SK-N-SH (cell line): ENCODE measurements at regions not wholly inside any gene's neighbourhood (a gene's known extent, or its start where the extent isn't known, plus 50 kb on each side); places are given as distances from the start of the nearest gene placed in this dataset.

ENCODE experiments used
- CTCF ChIA-PET: fragments of 300-600, 350-600 bp; formaldehyde crosslinking; extraction: SDS; loops from one replicate; lab custom pipeline; 2021; lab: Yijun Ruan, JAX
- POLR2A ChIA-PET: fragments of 350-600 bp; sonication (Branson Sonifier 250); formaldehyde crosslinking; extraction: SDS; loops from one replicate; lab custom pipeline; 2020; ENCODE audit warnings: antibody characterized with exemption, inconsistent platforms; lab: Yijun Ruan, JAX
- DNase-seq: peaks from one replicate; pipeline ENCODE4 v3.0.0; 2012
- H2AFZ ChIP-seq: fragments of 200-600 bp; sonication (generic); 2 replicates; pipeline ENCODE4 v1.8.1; 2016; ENCODE audit warnings: antibody characterized with exemption, mild to moderate bottlenecking, low read depth
- H3F3A ChIP-seq: fragments of 200-600 bp; sonication (generic); replicated peaks from 2 replicates; pipeline ENCODE3; 2016; ENCODE audit warnings: antibody characterized with exemption, mild to moderate bottlenecking; ENCODE audit not compliant: insufficient read depth
- H3K27ac ChIP-seq, 2 experiments: fragments of 200-500 bp in 1 of 2; fragments of 200-600 bp in 1 of 2; sonication (Bioruptor generic) in 1 of 2; sonication (generic), shearing (Covaris generic) in 1 of 2; 2 replicates each; pipeline versions ENCODE4 v1.5.1 to v1.6.1; 2014 to 2016; ENCODE audit warnings: low read depth in 2 of 2, inconsistent platforms in 1 of 2, low read length in 1 of 2, mild to moderate bottlenecking in 1 of 2, mixed read lengths in 1 of 2
- H3K27me3 ChIP-seq: fragments of 200-600 bp; sonication (generic), shearing (Covaris generic); 2 replicates; pipeline ENCODE4 v1.6.1; 2016; ENCODE audit warnings: mixed run types; ENCODE audit not compliant: insufficient read depth
- H3K36me3 ChIP-seq, 2 experiments: fragments of 200-500 bp in 1 of 2; fragments of 200-600 bp in 1 of 2; sonication (Bioruptor generic) in 1 of 2; sonication (generic) in 1 of 2; replicated peaks in 1 of 2; 2 replicates each; pipeline versions ENCODE3 to v1.5.1; 2014 to 2016; ENCODE audit warnings: low read length in 1 of 2, mild to moderate bottlenecking in 1 of 2; ENCODE audit not compliant: insufficient read depth in 2 of 2, control insufficient read depth in 1 of 2
- H3K4me1 ChIP-seq, 2 experiments: fragments of 200-500 bp in 1 of 2; fragments of 200-600 bp in 1 of 2; sonication (Bioruptor generic) in 1 of 2; sonication (generic), shearing (Covaris generic) in 1 of 2; 2 replicates each; pipeline versions ENCODE4 v1.5.1 to v1.6.1; 2014 to 2016; ENCODE audit warnings: low read depth in 1 of 2, low read length in 1 of 2, mixed run types in 1 of 2; ENCODE audit not compliant: insufficient read depth in 2 of 2, control insufficient read depth in 1 of 2
- H3K4me2 ChIP-seq: fragments of 200-600 bp; sonication (generic), shearing (Covaris generic); 2 replicates; pipeline ENCODE4 v1.6.1; 2017; ENCODE audit warnings: mixed run types
- H3K4me3 ChIP-seq, 2 experiments: fragments of 200-500 bp in 1 of 2; fragments of 200-600 bp in 1 of 2; sonication (Bioruptor generic) in 1 of 2; sonication (generic), shearing (Covaris generic) in 1 of 2; 2 replicates each; pipeline versions ENCODE4 v1.5.1 to v1.8.1; 2014 to 2016; ENCODE audit warnings: low read depth in 2 of 2, inconsistent platforms in 1 of 2, low read length in 1 of 2, mild to moderate bottlenecking in 1 of 2, mixed read lengths in 1 of 2, moderate library complexity in 1 of 2
- H3K79me2 ChIP-seq: fragments of 200-600 bp; sonication (generic); 2 replicates; pipeline ENCODE4 v1.8.1; 2017; ENCODE audit warnings: mild to moderate bottlenecking; ENCODE audit not compliant: insufficient read depth
- H3K9ac ChIP-seq: fragments of 200-600 bp; sonication (generic); 2 replicates; pipeline ENCODE4 v1.6.1; 2017; ENCODE audit warnings: mixed run types
- H3K9me2 ChIP-seq: fragments of 200-600 bp; sonication (generic); 2 replicates; pipeline ENCODE4 v1.6.1; 2017; ENCODE audit warnings: mixed run types
- H3K9me3 ChIP-seq: fragments of 200-600 bp; sonication (generic); 2 replicates; pipeline ENCODE4 v1.6.1; 2017; ENCODE audit warnings: mixed run types, mild to moderate bottlenecking, moderate library complexity
- H4K20me1 ChIP-seq: fragments of 200-600 bp; sonication (generic); 2 replicates; pipeline ENCODE4 v1.6.1; 2017; ENCODE audit warnings: mild to moderate bottlenecking, mixed run types; ENCODE audit not compliant: insufficient read depth
- FOSL2 ChIP-seq: IDR thresholded peaks from 2 replicates; pipeline ENCODE4 v1.4.0; 2012; ENCODE audit warnings: low read depth, mild to moderate bottlenecking, moderate library complexity, borderline replicate concordance
- FOXJ3 ChIP-seq: sonication (generic); formaldehyde crosslinking; IDR thresholded peaks from 2 replicates; pipeline ENCODE4 v1.5.1; 2020; ENCODE audit warnings: mild to moderate bottlenecking, missing genetic modification reagents
- FOXM1 ChIP-seq: IDR thresholded peaks from 2 replicates; pipeline ENCODE4 v1.4.0; 2012; ENCODE audit warnings: low read depth, mild to moderate bottlenecking
- GABPA ChIP-seq: IDR thresholded peaks from 2 replicates; pipeline ENCODE4 v1.4.0; 2012; ENCODE audit warnings: low read depth, mild to moderate bottlenecking
- GATA2 ChIP-seq: sonication (generic); formaldehyde crosslinking; IDR thresholded peaks from 2 replicates; pipeline ENCODE4 v1.5.0; 2020; ENCODE audit warnings: mild to moderate bottlenecking, missing genetic modification reagents
- JUND ChIP-seq: IDR thresholded peaks from 2 replicates; pipeline ENCODE4 v1.4.0; 2012
- NRF1 ChIP-seq: IDR thresholded peaks from 2 replicates; pipeline ENCODE4 v1.6.1; 2012; ENCODE audit warnings: low read depth, mild to moderate bottlenecking, low read length
- PBX3 ChIP-seq: IDR thresholded peaks from 2 replicates; pipeline ENCODE4; 2012
- RCOR1 ChIP-seq: fragments of 150-350 bp; IDR thresholded peaks from 2 replicates; pipeline ENCODE4 v1.6.1; 2017; ENCODE audit warnings: antibody characterized with exemption, low read length
- REST ChIP-seq: IDR thresholded peaks from 2 replicates; pipeline ENCODE4 v1.6.1; 2012; ENCODE audit warnings: mild to moderate bottlenecking, low read depth, low read length, moderate library complexity
- RFX5 ChIP-seq: IDR thresholded peaks from 2 replicates; pipeline ENCODE4 v1.6.1; 2012; ENCODE audit warnings: mild to moderate bottlenecking, improper control_type of control experiment, low read length
- SMC3 ChIP-seq: IDR thresholded peaks from 2 replicates; pipeline ENCODE4 v1.6.1; 2012; ENCODE audit warnings: low read depth, low read length, improper control_type of control experiment
- TAF1 ChIP-seq: IDR thresholded peaks from 2 replicates; pipeline ENCODE4 v1.6.1; 2012; ENCODE audit warnings: low read depth, mild to moderate bottlenecking, low read length, moderate library complexity, borderline replicate concordance
- USF2 ChIP-seq: fragments of 150-350 bp; IDR thresholded peaks from 2 replicates; pipeline ENCODE4 v1.6.1; 2017; ENCODE audit warnings: antibody characterized with exemption, low read length, low read depth, borderline replicate concordance
- YY1 ChIP-seq: IDR thresholded peaks from 2 replicates; pipeline ENCODE4 v1.4.0; 2012; ENCODE audit warnings: low read depth, mild to moderate bottlenecking
- WGBS: methylation state at CpG from one replicate; pipeline ENCODE4 v1.1.6; 2017; ENCODE audit warnings: low lambda C conversion rate; 5-methylcytosine and 5-hydroxymethylcytosine counted together
- TF ChIP-seq, protein P1 (sequence below): fragments of 150-350 bp; IDR thresholded peaks from 2 replicates; pipeline ENCODE4 v1.6.1; 2016; ENCODE audit warnings: mild to moderate bottlenecking, low read depth, low read length
- TF ChIP-seq, protein P2 (sequence below): fragments of 200-600 bp; sonication (generic); IDR thresholded peaks from 2 replicates; pipeline ENCODE4 v1.6.1; 2017; ENCODE audit warnings: antibody characterized with exemption, mild to moderate bottlenecking, moderate library complexity

- no peaks in the 10 kb centered on the region for H3K36me3 ChIP-seq
- no peak overlapping the region for H3K4me2 ChIP-seq
- no peak overlapping the region for H3K27ac ChIP-seq
- no peaks in the 10 kb centered on the region for H3K79me2 ChIP-seq
- ChIA-PET CTCF (no interaction called here), POLR2A (no interaction called here)
- H4K20me1 ChIP-seq, result no peaks in the 10 kb centered on the region
- no peaks in the 10 kb centered on the region for H3K9me2 ChIP-seq
- no peak overlapping the region for H3K9ac ChIP-seq
- no peak for TF ChIP-seq FOXJ3 (CRISPR knock-in tag)
- no peak for TF ChIP-seq JUND
- no peak for TF ChIP-seq SMC3
- no peak for TF ChIP-seq PBX3
- TF ChIP-seq REST, result no peak
- TF ChIP-seq RFX5, result no peak
- TF ChIP-seq USF2, result no peak
- no peak for TF ChIP-seq FOXM1
- no peak for TF ChIP-seq GATA2 (CRISPR knock-in tag)
- no peak for TF ChIP-seq NRF1
- TF ChIP-seq, protein P1, sequence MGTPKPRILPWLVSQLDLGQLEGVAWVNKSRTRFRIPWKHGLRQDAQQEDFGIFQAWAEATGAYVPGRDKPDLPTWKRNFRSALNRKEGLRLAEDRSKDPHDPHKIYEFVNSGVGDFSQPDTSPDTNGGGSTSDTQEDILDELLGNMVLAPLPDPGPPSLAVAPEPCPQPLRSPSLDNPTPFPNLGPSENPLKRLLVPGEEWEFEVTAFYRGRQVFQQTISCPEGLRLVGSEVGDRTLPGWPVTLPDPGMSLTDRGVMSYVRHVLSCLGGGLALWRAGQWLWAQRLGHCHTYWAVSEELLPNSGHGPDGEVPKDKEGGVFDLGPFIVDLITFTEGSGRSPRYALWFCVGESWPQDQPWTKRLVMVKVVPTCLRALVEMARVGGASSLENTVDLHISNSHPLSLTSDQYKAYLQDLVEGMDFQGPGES, result no peak
- no peak for DNase-seq
- 40% methylated on average over 2 of the region's 2 CpGs for WGBS
- H3K9me3 ChIP-seq, result no peaks in the 10 kb centered on the region
- H3F3A ChIP-seq, result no peaks in the 10 kb centered on the region
- no peaks in the 10 kb centered on the region for H3K27me3 ChIP-seq
- no peak overlapping the region for H2AFZ ChIP-seq
- no peak overlapping the region for H3K4me3 ChIP-seq
- no peaks in the 10 kb centered on the region for H3K4me1 ChIP-seq
Observed at GRCh38 chr18:10195529-10195928, 258.9 kb upstream of the APCDD1 start.

- H3K4me3 ChIP-seq, result no peak overlapping the region
- no peaks in the 10 kb centered on the region for H4K20me1 ChIP-seq
- CTCF ChIA-PET, result no interaction called here
- no peaks in the 10 kb centered on the region for H3K9me2 ChIP-seq
- H3K9ac ChIP-seq, result no peak overlapping the region
- no peaks in the 10 kb centered on the region for H3K4me1 ChIP-seq
- no peaks in the 10 kb centered on the region for H3K79me2 ChIP-seq
- no peak overlapping the region for H3K27ac ChIP-seq
- no peaks in the 10 kb centered on the region for H3K9me3 ChIP-seq
- no peaks in the 10 kb centered on the region for H3K36me3 ChIP-seq
- WGBS, result 53% methylated on average over 10 of the region's 12 CpGs
- DNase-seq, result no peak
- TF ChIP-seq FOSL2 (no peak), YY1 (no peak), NRF1 (no peak), TAF1 (no peak), RCOR1 (no peak), GABPA (no peak)
- TF ChIP-seq, protein P1, result no peak
- TF ChIP-seq, protein P2, sequence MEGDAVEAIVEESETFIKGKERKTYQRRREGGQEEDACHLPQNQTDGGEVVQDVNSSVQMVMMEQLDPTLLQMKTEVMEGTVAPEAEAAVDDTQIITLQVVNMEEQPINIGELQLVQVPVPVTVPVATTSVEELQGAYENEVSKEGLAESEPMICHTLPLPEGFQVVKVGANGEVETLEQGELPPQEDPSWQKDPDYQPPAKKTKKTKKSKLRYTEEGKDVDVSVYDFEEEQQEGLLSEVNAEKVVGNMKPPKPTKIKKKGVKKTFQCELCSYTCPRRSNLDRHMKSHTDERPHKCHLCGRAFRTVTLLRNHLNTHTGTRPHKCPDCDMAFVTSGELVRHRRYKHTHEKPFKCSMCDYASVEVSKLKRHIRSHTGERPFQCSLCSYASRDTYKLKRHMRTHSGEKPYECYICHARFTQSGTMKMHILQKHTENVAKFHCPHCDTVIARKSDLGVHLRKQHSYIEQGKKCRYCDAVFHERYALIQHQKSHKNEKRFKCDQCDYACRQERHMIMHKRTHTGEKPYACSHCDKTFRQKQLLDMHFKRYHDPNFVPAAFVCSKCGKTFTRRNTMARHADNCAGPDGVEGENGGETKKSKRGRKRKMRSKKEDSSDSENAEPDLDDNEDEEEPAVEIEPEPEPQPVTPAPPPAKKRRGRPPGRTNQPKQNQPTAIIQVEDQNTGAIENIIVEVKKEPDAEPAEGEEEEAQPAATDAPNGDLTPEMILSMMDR, result no peak
- no peaks in the 10 kb centered on the region; the same call in 1 of the 2 replicates for H3K27me3 ChIP-seq
- H3K4me2 ChIP-seq, result no peak overlapping the region
- H2AFZ ChIP-seq, result no peak overlapping the region
- POLR2A ChIA-PET, result no interaction called here
- H3F3A ChIP-seq, result no peaks in the 10 kb centered on the region
Observed at GRCh38 chr18:10197097-10197496, 257.3 kb upstream of the APCDD1 start.
